Astrocyte of the cerebellum (primary cell): ENCODE measurements at regions not wholly inside any gene's neighbourhood (a gene's known extent, or its start where the extent isn't known, plus 50 kb on each side); places are given as distances from the start of the nearest gene placed in this dataset.

Source experiments
- DNase-seq: peaks from one replicate; pipeline ENCODE4 v3.0.0-alpha.2; 2011; ENCODE audit warnings: low read depth
- H3K4me3 ChIP-seq: 2 replicates; pipeline ENCODE4 v1.5.1; 2011; ENCODE audit warnings: mild to moderate bottlenecking, low read depth, low read length, moderate library complexity
- in situ Hi-C: cut with HindIII; loops from 2 replicates; pipeline ENCODE4 v1.10.0; 2017; ENCODE audit warnings: low sequenced_read_pairs
- TF ChIP-seq, protein P1 (sequence below): IDR thresholded peaks from 2 replicates; pipeline ENCODE4 v1.5.1; 2012; ENCODE audit warnings: low read length, low read depth, moderate library complexity, mild to moderate bottlenecking; ENCODE audit errors: missing control alignments

DNA sequence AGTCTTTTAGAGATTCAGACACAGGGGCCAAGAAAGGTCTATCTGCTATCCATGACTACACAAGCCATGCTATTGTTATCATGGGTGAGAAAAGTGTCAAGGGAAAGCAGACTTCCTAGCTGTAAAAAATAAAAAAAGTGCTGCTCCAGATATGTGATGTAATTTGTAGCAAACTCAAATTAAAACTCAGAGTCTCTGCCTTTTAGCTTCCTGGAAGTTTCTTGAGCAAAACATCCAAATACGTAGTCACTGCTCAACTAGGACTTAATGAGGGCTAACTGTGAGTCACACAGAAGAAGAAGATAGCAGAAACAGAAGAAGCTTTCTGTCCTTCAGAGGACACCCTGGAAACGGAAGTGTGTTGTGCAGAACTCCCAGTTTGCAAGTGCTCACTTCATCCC, 393.4 kb upstream of the NR2F2 start:
- in situ Hi-C loops: no loop called here
- TF ChIP-seq, protein P1, sequence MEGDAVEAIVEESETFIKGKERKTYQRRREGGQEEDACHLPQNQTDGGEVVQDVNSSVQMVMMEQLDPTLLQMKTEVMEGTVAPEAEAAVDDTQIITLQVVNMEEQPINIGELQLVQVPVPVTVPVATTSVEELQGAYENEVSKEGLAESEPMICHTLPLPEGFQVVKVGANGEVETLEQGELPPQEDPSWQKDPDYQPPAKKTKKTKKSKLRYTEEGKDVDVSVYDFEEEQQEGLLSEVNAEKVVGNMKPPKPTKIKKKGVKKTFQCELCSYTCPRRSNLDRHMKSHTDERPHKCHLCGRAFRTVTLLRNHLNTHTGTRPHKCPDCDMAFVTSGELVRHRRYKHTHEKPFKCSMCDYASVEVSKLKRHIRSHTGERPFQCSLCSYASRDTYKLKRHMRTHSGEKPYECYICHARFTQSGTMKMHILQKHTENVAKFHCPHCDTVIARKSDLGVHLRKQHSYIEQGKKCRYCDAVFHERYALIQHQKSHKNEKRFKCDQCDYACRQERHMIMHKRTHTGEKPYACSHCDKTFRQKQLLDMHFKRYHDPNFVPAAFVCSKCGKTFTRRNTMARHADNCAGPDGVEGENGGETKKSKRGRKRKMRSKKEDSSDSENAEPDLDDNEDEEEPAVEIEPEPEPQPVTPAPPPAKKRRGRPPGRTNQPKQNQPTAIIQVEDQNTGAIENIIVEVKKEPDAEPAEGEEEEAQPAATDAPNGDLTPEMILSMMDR: no peak
- H3K4me3 ChIP-seq: no peak overlapping the region
- no peak for DNase-seq

DNA sequence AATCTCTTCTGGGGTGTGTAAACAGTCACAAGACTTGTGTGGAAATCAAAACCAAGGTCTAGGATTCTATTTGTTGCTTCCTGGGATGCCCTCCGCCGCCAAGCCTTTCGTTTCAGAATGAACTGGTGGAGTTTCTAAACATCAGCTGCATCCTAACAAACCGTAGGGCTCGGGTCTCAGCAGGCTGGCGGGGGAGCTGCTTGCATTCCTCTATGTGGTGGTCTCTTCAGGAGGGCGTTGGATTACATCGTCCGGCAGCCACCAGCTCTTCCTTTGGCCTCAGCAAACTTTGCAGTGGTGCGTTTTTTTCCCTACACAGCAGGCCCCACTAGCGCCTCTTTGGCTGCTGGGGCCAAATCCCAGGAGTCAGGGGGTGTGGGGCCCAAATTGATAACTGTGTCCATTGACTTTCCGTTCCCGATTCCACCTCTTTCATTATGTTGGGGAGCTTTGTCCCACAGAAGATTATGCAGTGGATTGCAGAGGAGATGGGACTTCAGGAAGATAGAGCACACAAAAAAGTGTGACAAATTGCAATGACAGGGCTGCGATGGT, 390.0 kb upstream of the NR2F2 start:
- in situ Hi-C loops: no loop called here
- no peak for DNase-seq
- H3K4me3 ChIP-seq: no peak overlapping the region
- TF ChIP-seq, protein P1: no peak

DNA sequence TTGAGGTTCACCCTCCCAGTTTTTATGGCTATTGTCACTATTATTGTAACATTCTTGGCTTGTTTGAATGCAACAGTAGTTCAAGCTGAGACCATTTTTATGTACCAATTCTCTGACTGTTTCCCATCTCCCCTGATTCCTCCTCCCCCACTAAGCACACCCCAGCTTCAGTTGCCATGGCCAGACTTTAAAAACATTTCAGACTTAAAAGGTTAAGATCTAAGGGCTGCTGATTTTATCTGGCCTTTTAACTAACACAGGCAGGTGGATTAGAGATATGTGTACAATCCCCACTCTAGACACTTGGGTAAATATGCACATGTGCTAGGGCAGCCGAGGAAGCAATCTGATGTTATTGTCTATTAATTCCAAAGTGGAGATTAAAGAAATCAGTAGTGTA, 386.3 kb upstream of the NR2F2 start:
- TF ChIP-seq, protein P1: no peak
- in situ Hi-C loops: no loop called here
- DNase-seq: no peak
- no peak overlapping the region for H3K4me3 ChIP-seq

DNA sequence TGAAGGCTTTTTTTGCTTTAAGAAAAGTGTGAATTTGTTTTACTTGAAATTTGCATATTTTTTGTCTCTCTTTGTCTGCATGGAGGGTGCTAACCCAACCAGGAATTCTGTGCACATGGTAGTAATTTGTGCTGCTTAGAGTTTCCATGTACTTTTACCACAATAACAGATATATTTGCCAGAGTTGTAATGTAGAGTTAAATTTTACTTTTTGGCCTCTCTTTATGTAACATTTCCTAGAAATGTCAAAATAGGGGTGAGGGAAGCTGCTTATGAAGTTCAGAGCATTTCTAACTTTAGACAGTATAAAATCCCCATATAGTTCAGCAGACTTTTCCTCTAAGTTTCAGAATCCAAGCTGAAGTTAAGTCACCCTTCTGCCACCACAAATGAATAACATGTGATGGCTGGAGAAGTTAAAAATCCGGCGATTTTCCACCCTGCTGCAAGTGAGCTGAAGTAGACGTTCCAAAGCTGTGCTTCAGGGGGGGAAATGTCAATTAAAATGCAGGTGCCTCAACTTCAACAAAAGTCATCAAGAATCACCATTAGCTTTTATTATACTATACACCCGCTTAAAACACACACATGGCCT, 385.7 kb upstream of the NR2F2 start:
- no peak for DNase-seq
- in situ Hi-C loops: no loop called here
- no peak overlapping the region for H3K4me3 ChIP-seq
- TF ChIP-seq, protein P1: no peak

DNA sequence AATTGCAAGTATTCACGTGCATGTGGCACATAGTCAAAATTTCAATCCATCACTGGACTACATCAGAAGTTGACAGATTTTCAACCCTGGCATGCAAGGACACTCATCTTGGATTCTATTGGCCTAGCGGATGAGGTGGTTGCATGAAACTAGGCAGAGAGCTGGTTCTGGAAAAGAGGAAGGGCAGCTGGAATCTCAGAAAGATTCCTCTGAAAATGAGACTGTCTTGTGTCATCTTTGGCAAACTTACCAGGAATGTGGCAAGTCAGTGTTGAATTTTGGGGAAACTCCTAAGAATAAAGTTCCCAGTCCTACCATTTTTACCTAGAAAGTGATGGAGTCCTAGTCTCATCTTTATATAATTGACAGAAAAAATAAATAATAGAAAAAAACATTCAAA, 384.3 kb upstream of the NR2F2 start:
- H3K4me3 ChIP-seq: no peak overlapping the region
- in situ Hi-C loops: no loop called here
- TF ChIP-seq, protein P1: no peak
- no peak for DNase-seq

DNA sequence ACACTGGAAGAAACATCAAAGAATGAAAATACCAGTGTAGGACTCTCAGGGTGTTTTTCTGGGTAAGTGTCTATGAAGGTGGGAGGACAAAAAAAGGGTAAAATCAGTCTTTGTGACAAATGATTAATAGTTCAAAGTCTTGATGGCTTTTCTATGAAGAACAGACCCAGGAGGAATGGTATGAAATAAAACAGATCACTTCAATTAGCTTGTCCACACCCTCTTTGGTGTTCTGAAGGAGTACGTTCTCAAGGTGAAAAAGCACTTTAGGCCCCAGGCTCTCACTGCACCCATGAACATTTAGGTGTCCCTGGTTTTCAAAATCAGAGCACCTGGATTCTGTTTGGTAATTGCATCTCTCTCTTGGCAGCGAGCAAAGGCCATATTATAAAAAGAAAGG, 383.6 kb upstream of the NR2F2 start:
- in situ Hi-C loops: no loop called here
- TF ChIP-seq, protein P1: no peak
- no peak overlapping the region for H3K4me3 ChIP-seq
- no peak for DNase-seq
